GM23338 (cell line): ENCODE measurements at regions not wholly inside any gene's neighbourhood (a gene's known extent, or its start where the extent isn't known, plus 50 kb on each side); places are given as distances from the start of the nearest gene placed in this dataset.
A peak's percentile ranks its signal among the peaks of the same experiment; 100 is the strongest.

ENCODE experiments used
- ATAC-seq: fragments of 200-7000 bp; cut with Tn5 transposase; 3 replicates; pipeline ENCODE4 v1.9.1; 2020
- DNase-seq: peaks from one replicate; pipeline ENCODE4 v3.0.0-alpha.2; 2015; ENCODE audit warnings: low spot score
- H2AFZ ChIP-seq: fragments of 200-600 bp; sonication (generic); 2 replicates; pipeline ENCODE4 v1.8.0; 2016; ENCODE audit warnings: antibody characterized with exemption, mild to moderate bottlenecking, moderate library complexity
- H3F3A ChIP-seq: fragments of 200-600 bp; sonication (generic); replicated peaks from 2 replicates; pipeline ENCODE4 v1.8.0; 2017; ENCODE audit warnings: antibody characterized with exemption, mixed run types, low read depth
- H3K27ac ChIP-seq: fragments of 200-600 bp; sonication (generic); 2 replicates; pipeline ENCODE4 v1.6.1; 2016; ENCODE audit warnings: low read depth
- H3K27me3 ChIP-seq: fragments of 200-600 bp; sonication (generic); 2 replicates; pipeline ENCODE4 v1.8.0; 2016; ENCODE audit warnings: mild to moderate bottlenecking, mixed run types, moderate library complexity; ENCODE audit not compliant: insufficient read depth
- H3K36me3 ChIP-seq: fragments of 200-600 bp; sonication (generic); 2 replicates; pipeline ENCODE4 v1.8.0; 2016; ENCODE audit warnings: mild to moderate bottlenecking; ENCODE audit not compliant: insufficient read depth
- H3K4me1 ChIP-seq: fragments of 200-600 bp; sonication (generic); 2 replicates; pipeline ENCODE4 v1.8.0; 2016; ENCODE audit warnings: mild to moderate bottlenecking, moderate library complexity; ENCODE audit not compliant: insufficient read depth
- H3K4me2 ChIP-seq: fragments of 200-600 bp; sonication (generic); 2 replicates; pipeline ENCODE4 v1.7.1; 2017; ENCODE audit warnings: mixed run types
- H3K4me3 ChIP-seq: fragments of 200-600 bp; sonication (generic); 2 replicates; pipeline ENCODE4 v1.6.1; 2016; ENCODE audit warnings: mixed run types
- H3K79me2 ChIP-seq: fragments of 200-600 bp; sonication (generic); replicated peaks from 2 replicates; pipeline ENCODE4 v1.8.0; 2017; ENCODE audit warnings: mild to moderate bottlenecking; ENCODE audit not compliant: insufficient read depth
- H3K9me2 ChIP-seq: fragments of 200-600 bp; sonication (generic); 2 replicates; pipeline ENCODE4 v1.8.0; 2017; ENCODE audit not compliant: insufficient read depth
- H4K20me1 ChIP-seq: fragments of 200-600 bp; sonication (generic); replicated peaks from 2 replicates; pipeline ENCODE4 v1.8.0; 2017; ENCODE audit warnings: mild to moderate bottlenecking; ENCODE audit not compliant: insufficient read depth
- H3K27ac Mint-ChIP-seq: 2 replicates; pipeline ENCODE4 v1.8.0; 2020; ENCODE audit warnings: inconsistent platforms, mild to moderate bottlenecking, moderate library complexity, mixed read lengths
- H3K27me3 Mint-ChIP-seq: 3 replicates; pipeline ENCODE4 v1.8.0; 2022; ENCODE audit warnings: low read depth, mild to moderate bottlenecking, moderate library complexity, mixed read lengths, inconsistent platforms; ENCODE audit not compliant: insufficient read depth, poor library complexity
- H3K36me3 Mint-ChIP-seq: 3 replicates; pipeline ENCODE4 v1.8.0; 2021; ENCODE audit warnings: low read depth, mild to moderate bottlenecking, inconsistent platforms, moderate library complexity, mixed read lengths
- H3K4me1 Mint-ChIP-seq: 3 replicates; pipeline ENCODE4 v1.8.0; 2020; ENCODE audit warnings: mild to moderate bottlenecking, inconsistent platforms, mixed read lengths
- H3K4me3 Mint-ChIP-seq: 3 replicates; pipeline ENCODE4 v1.8.0; 2021; ENCODE audit warnings: moderate library complexity, mild to moderate bottlenecking, inconsistent platforms, mixed read lengths
- H3K9me3 Mint-ChIP-seq: 3 replicates; pipeline ENCODE4 v1.8.0; 2020; ENCODE audit warnings: moderate library complexity, mild to moderate bottlenecking, inconsistent platforms, mixed read lengths
- CREB1 ChIP-seq: fragments of 250-450 bp; sonication (Bioruptor Pico); IDR thresholded peaks from 2 replicates; pipeline ENCODE4 v1.5.0; 2020; ENCODE audit warnings: low read depth, mild to moderate bottlenecking, moderate library complexity
- EZH2 ChIP-seq: fragments of 200-600 bp; sonication (generic); IDR thresholded peaks from one replicate; pipeline ENCODE4 v1.8.0; 2017; ENCODE audit warnings: antibody characterized with exemption, mild to moderate bottlenecking, low read depth; ENCODE audit not compliant: unreplicated experiment
- EZH2phosphoT487 ChIP-seq: fragments of 200-600 bp; sonication (generic); IDR thresholded peaks from one replicate; pipeline ENCODE4 v1.8.1; 2018; ENCODE audit warnings: antibody characterized with exemption; ENCODE audit not compliant: unreplicated experiment
- JUNB ChIP-seq: IDR thresholded peaks from one replicate; pipeline ENCODE4 v1.6.1; 2016; ENCODE audit warnings: antibody characterized with exemption; ENCODE audit not compliant: unreplicated experiment
- NANOG ChIP-seq: IDR thresholded peaks from 2 replicates; pipeline ENCODE4 v1.6.1; 2016; ENCODE audit warnings: antibody characterized with exemption, borderline replicate concordance
- POLR2AphosphoS5 ChIP-seq: IDR thresholded peaks from 2 replicates; pipeline ENCODE4 v1.6.1; 2016; ENCODE audit warnings: antibody characterized with exemption, low read depth
- STAT1 ChIP-seq: IDR thresholded peaks from one replicate; pipeline ENCODE4 v1.6.1; 2016; ENCODE audit warnings: antibody characterized with exemption; ENCODE audit not compliant: unreplicated experiment
- ZNF114 ChIP-seq: fragments of 250-450 bp; sonication (Bioruptor Pico); IDR thresholded peaks from 2 replicates; pipeline ENCODE4 v1.5.0; 2020; ENCODE audit warnings: mild to moderate bottlenecking, moderate library complexity
- ZNF331 ChIP-seq: fragments of 250-450 bp; sonication (Bioruptor Pico); IDR thresholded peaks from 2 replicates; pipeline ENCODE4 v1.5.0; 2020; ENCODE audit warnings: low read depth, mild to moderate bottlenecking, moderate library complexity
- TF ChIP-seq, protein P1 (sequence below), 2 experiments: fragments of 200-600 bp in 1 of 2; sonication (generic) in 1 of 2; conservative IDR thresholded peaks; 2 replicates each; pipeline versions ENCODE4 v1.5.1 to v1.6.1; 2016 to 2017; ENCODE audit warnings: antibody characterized with exemption in 2 of 2, low read depth in 2 of 2, mild to moderate bottlenecking in 2 of 2, moderate library complexity in 1 of 2
- TF ChIP-seq, protein P2 (sequence below): IDR thresholded peaks from 2 replicates; pipeline ENCODE4 v1.6.1; 2016; ENCODE audit warnings: antibody characterized with exemption
- TF ChIP-seq, protein P3 (sequence below): fragments of 250-450 bp; sonication (Bioruptor Pico); IDR thresholded peaks from 2 replicates; pipeline ENCODE4 v1.5.0; 2020; ENCODE audit warnings: mild to moderate bottlenecking, moderate library complexity
- TF ChIP-seq, protein P4 (sequence below): IDR thresholded peaks from one replicate; pipeline ENCODE4 v1.6.1; 2018; ENCODE audit warnings: antibody characterized with exemption; ENCODE audit not compliant: unreplicated experiment

DNA sequence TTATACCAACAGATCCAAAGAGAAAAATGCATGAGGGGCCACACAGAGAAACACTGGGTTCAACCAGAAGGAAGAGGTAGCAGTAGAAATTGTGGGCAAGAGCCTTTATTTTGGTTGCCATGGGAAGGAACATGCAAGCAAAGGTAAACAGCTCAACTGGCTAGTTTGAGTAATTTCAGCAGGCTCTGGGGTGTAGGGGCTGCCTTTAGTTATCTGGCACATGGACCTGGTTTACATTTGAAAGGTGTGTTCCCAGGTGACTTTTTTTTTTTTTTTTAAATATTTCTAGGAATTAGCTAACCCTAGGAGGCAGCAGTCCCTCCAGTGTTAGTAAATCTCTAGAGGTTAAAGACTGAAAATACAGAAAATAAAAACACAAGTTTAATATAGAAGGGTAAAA lies 481.9 kb downstream of the ACTRT1 start:
- Histone ChIP-seq H2AFZ (no peak overlapping the region), H3K4me3 (no peak overlapping the region), H3K9me2 (no peaks in the 10 kb centered on the region), H3K27me3 (no peaks in the 10 kb centered on the region), H3K27ac (no peak overlapping the region), H3K79me2 (no peaks in the 10 kb centered on the region), H3K36me3 (no peaks in the 10 kb centered on the region), H4K20me1 (no peaks in the 10 kb centered on the region), H3K4me2 (no peak overlapping the region), H3K4me1 (no peaks in the 10 kb centered on the region), H3F3A (no peaks in the 10 kb centered on the region)
- no peak overlapping the region for H3K4me3 Mint-ChIP-seq
- peaks cover 4% of the 10 kb centered on the region; the same call in 1 of the 3 replicates for H3K36me3 Mint-ChIP-seq
- ATAC-seq: peak; percentile 73
- peak; percentile 41 for DNase-seq
- peak overlapping the region; percentile 34; the same call in 1 of the 2 replicates for H3K27ac Mint-ChIP-seq
- TF ChIP-seq STAT1 (no peak), NANOG (no peak), ZNF114 (CRISPR knock-in tag) (no peak), EZH2 (no peak), CREB1 (CRISPR knock-in tag) (no peak), EZH2phosphoT487 (no peak), ZNF331 (CRISPR knock-in tag) (no peak), POLR2AphosphoS5 (no peak), JUNB (no peak)
- TF ChIP-seq, protein P1, sequence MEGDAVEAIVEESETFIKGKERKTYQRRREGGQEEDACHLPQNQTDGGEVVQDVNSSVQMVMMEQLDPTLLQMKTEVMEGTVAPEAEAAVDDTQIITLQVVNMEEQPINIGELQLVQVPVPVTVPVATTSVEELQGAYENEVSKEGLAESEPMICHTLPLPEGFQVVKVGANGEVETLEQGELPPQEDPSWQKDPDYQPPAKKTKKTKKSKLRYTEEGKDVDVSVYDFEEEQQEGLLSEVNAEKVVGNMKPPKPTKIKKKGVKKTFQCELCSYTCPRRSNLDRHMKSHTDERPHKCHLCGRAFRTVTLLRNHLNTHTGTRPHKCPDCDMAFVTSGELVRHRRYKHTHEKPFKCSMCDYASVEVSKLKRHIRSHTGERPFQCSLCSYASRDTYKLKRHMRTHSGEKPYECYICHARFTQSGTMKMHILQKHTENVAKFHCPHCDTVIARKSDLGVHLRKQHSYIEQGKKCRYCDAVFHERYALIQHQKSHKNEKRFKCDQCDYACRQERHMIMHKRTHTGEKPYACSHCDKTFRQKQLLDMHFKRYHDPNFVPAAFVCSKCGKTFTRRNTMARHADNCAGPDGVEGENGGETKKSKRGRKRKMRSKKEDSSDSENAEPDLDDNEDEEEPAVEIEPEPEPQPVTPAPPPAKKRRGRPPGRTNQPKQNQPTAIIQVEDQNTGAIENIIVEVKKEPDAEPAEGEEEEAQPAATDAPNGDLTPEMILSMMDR (conservative IDR thresholded peaks at IDR 0.05; ENCODE audit: low read depth in 2 of 2): no peak
- TF ChIP-seq, protein P2, sequence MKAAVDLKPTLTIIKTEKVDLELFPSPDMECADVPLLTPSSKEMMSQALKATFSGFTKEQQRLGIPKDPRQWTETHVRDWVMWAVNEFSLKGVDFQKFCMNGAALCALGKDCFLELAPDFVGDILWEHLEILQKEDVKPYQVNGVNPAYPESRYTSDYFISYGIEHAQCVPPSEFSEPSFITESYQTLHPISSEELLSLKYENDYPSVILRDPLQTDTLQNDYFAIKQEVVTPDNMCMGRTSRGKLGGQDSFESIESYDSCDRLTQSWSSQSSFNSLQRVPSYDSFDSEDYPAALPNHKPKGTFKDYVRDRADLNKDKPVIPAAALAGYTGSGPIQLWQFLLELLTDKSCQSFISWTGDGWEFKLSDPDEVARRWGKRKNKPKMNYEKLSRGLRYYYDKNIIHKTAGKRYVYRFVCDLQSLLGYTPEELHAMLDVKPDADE: no peak
- TF ChIP-seq, protein P3, sequence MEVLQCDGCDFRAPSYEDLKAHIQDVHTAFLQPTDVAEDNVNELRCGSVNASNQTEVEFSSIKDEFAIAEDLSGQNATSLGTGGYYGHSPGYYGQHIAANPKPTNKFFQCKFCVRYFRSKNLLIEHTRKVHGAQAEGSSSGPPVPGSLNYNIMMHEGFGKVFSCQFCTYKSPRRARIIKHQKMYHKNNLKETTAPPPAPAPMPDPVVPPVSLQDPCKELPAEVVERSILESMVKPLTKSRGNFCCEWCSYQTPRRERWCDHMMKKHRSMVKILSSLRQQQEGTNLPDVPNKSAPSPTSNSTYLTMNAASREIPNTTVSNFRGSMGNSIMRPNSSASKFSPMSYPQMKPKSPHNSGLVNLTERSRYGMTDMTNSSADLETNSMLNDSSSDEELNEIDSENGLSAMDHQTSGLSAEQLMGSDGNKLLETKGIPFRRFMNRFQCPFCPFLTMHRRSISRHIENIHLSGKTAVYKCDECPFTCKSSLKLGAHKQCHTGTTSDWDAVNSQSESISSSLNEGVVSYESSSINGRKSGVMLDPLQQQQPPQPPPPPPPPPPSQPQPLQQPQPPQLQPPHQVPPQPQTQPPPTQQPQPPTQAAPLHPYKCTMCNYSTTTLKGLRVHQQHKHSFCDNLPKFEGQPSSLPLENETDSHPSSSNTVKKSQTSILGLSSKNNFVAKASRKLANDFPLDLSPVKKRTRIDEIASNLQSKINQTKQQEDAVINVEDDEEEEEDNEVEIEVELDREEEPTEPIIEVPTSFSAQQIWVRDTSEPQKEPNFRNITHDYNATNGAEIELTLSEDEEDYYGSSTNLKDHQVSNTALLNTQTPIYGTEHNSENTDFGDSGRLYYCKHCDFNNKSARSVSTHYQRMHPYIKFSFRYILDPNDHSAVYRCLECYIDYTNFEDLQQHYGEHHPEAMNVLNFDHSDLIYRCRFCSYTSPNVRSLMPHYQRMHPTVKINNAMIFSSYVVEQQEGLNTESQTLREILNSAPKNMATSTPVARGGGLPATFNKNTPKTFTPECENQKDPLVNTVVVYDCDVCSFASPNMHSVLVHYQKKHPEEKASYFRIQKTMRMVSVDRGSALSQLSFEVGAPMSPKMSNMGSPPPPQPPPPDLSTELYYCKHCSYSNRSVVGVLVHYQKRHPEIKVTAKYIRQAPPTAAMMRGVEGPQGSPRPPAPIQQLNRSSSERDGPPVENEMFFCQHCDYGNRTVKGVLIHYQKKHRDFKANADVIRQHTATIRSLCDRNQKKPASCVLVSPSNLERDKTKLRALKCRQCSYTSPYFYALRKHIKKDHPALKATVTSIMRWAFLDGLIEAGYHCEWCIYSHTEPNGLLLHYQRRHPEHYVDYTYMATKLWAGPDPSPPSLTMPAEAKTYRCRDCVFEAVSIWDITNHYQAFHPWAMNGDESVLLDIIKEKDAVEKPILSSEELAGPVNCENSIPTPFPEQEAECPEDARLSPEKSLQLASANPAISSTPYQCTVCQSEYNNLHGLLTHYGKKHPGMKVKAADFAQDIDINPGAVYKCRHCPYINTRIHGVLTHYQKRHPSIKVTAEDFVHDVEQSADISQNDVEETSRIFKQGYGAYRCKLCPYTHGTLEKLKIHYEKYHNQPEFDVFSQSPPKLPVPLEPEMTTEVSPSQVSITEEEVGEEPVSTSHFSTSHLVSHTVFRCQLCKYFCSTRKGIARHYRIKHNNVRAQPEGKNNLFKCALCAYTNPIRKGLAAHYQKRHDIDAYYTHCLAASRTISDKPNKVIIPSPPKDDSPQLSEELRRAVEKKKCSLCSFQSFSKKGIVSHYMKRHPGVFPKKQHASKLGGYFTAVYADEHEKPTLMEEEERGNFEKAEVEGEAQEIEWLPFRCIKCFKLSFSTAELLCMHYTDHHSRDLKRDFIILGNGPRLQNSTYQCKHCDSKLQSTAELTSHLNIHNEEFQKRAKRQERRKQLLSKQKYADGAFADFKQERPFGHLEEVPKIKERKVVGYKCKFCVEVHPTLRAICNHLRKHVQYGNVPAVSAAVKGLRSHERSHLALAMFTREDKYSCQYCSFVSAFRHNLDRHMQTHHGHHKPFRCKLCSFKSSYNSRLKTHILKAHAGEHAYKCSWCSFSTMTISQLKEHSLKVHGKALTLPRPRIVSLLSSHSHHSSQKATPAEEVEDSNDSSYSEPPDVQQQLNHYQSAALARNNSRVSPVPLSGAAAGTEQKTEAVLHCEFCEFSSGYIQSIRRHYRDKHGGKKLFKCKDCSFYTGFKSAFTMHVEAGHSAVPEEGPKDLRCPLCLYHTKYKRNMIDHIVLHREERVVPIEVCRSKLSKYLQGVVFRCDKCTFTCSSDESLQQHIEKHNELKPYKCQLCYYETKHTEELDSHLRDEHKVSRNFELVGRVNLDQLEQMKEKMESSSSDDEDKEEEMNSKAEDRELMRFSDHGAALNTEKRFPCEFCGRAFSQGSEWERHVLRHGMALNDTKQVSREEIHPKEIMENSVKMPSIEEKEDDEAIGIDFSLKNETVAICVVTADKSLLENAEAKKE (CRISPR knock-in tag): no peak
- TF ChIP-seq, protein P4, sequence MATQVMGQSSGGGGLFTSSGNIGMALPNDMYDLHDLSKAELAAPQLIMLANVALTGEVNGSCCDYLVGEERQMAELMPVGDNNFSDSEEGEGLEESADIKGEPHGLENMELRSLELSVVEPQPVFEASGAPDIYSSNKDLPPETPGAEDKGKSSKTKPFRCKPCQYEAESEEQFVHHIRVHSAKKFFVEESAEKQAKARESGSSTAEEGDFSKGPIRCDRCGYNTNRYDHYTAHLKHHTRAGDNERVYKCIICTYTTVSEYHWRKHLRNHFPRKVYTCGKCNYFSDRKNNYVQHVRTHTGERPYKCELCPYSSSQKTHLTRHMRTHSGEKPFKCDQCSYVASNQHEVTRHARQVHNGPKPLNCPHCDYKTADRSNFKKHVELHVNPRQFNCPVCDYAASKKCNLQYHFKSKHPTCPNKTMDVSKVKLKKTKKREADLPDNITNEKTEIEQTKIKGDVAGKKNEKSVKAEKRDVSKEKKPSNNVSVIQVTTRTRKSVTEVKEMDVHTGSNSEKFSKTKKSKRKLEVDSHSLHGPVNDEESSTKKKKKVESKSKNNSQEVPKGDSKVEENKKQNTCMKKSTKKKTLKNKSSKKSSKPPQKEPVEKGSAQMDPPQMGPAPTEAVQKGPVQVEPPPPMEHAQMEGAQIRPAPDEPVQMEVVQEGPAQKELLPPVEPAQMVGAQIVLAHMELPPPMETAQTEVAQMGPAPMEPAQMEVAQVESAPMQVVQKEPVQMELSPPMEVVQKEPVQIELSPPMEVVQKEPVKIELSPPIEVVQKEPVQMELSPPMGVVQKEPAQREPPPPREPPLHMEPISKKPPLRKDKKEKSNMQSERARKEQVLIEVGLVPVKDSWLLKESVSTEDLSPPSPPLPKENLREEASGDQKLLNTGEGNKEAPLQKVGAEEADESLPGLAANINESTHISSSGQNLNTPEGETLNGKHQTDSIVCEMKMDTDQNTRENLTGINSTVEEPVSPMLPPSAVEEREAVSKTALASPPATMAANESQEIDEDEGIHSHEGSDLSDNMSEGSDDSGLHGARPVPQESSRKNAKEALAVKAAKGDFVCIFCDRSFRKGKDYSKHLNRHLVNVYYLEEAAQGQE: no peak
- H3K27me3 Mint-ChIP-seq: no peaks in the 10 kb centered on the region
- peaks cover 16% of the 10 kb centered on the region; the same call in 2 of the 3 replicates for H3K4me1 Mint-ChIP-seq
- H3K9me3 Mint-ChIP-seq: peaks cover 4% of the 10 kb centered on the region; the same call in 1 of the 3 replicates
